ENCODE measurements at regions not wholly inside any gene's neighbourhood (a gene's known extent, or its start where the extent isn't known, plus 50 kb on each side); places are given as distances from the start of the nearest gene placed in this dataset.

- TF ChIP-seq, protein P1, sequence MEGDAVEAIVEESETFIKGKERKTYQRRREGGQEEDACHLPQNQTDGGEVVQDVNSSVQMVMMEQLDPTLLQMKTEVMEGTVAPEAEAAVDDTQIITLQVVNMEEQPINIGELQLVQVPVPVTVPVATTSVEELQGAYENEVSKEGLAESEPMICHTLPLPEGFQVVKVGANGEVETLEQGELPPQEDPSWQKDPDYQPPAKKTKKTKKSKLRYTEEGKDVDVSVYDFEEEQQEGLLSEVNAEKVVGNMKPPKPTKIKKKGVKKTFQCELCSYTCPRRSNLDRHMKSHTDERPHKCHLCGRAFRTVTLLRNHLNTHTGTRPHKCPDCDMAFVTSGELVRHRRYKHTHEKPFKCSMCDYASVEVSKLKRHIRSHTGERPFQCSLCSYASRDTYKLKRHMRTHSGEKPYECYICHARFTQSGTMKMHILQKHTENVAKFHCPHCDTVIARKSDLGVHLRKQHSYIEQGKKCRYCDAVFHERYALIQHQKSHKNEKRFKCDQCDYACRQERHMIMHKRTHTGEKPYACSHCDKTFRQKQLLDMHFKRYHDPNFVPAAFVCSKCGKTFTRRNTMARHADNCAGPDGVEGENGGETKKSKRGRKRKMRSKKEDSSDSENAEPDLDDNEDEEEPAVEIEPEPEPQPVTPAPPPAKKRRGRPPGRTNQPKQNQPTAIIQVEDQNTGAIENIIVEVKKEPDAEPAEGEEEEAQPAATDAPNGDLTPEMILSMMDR (IDR thresholded peaks at IDR 0.05), result no peak
- TF ChIP-seq POLR2AphosphoS5 (IDR thresholded peaks at IDR 0.05) (no peak), POLR2A (IDR thresholded peaks at IDR 0.05) (no peak)
These were observed 65.8 kb upstream of the STK38L start for GRCh38 chr12:27178255-27178654.

Data from prostate gland (tissue), 2 donors.